Brain microvascular endothelial cell (primary cell): ENCODE measurements at regions not wholly inside any gene's neighbourhood (a gene's known extent, or its start where the extent isn't known, plus 50 kb on each side); places are given as distances from the start of the nearest gene placed in this dataset.
"Not testable (repeated sequence)": the region's sequence is repeated elsewhere in the genome, so short reads cannot be mapped to it uniquely, and the experiment has no call there.

Experiments
- DNase-seq: peaks from one replicate; pipeline ENCODE4 v3.0.0-alpha.2; 2020
- H3K27ac ChIP-seq: fragments of 250-450 bp; sonication (Bioruptor Pico); 2 replicates; pipeline ENCODE4 v1.5.1; 2020; ENCODE audit warnings: mild to moderate bottlenecking, moderate library complexity
- H3K27me3 ChIP-seq: fragments of 250-450 bp; sonication (Bioruptor Pico); replicated peaks from 2 replicates; pipeline ENCODE4 v1.5.1; 2020; ENCODE audit warnings: mild to moderate bottlenecking
- H3K36me3 ChIP-seq: fragments of 250-450 bp; sonication (Bioruptor Pico); replicated peaks from 2 replicates; pipeline ENCODE4 v1.5.1; 2020; ENCODE audit warnings: mild to moderate bottlenecking
- H3K4me3 ChIP-seq: 2 replicates; pipeline ENCODE4 v1.5.1; 2011; ENCODE audit warnings: low read depth, mild to moderate bottlenecking, control low read depth, low read length, moderate library complexity
- CTCF ChIP-seq: IDR thresholded peaks from 2 replicates; pipeline ENCODE4 v1.5.1; 2011; ENCODE audit warnings: low read depth, mild to moderate bottlenecking, moderate library complexity, low read length, control low read depth, inconsistent platforms; ENCODE audit errors: missing control alignments
- in situ Hi-C: cut with HindIII; loops from 2 replicates; pipeline ENCODE4 v1.10.0; 2017; ENCODE audit warnings: low sequenced_read_pairs, low pct_ligation_motif_present

GRCh38 chr2:221997683-221998082 is 301.1 kb downstream of the PAX3 start:
- Histone ChIP-seq H3K27ac (no peak overlapping the region), H3K27me3 (no peaks in the 10 kb centered on the region), H3K36me3 (no peaks in the 10 kb centered on the region), H3K4me3 (no peak overlapping the region)
- TF ChIP-seq CTCF: no peak
- no peak for DNase-seq
- in situ Hi-C loops: no loop called here

- in situ Hi-C loops: no loop called here
- H3K36me3 ChIP-seq: no peaks in the 10 kb centered on the region
- H3K27ac ChIP-seq: no peak overlapping the region
- no peaks in the 10 kb centered on the region for H3K27me3 ChIP-seq
- H3K4me3 ChIP-seq: no peak overlapping the region
- no peak for TF ChIP-seq CTCF
- DNase-seq: peak; percentile 78
Measured at GRCh38 chr2:221997100-221997499, 301.7 kb downstream of the PAX3 start.

- no peaks in the 10 kb centered on the region for H3K36me3 ChIP-seq
- in situ Hi-C loops: no loop called here
Measured at GRCh38 chr2:221994926-221995325, 303.9 kb downstream of the PAX3 start.

GRCh38 chr2:221984376-221984775 is 314.4 kb downstream of the PAX3 start:
- in situ Hi-C loops, DNase-seq, H3K27me3 ChIP-seq, H3K36me3 ChIP-seq, H3K4me3 ChIP-seq, H3K27ac ChIP-seq: not testable (repeated sequence)

More at GRCh38 chr2:221994926-221995325, 303.9 kb downstream of the PAX3 start:
- TF ChIP-seq CTCF: no peak
- H3K27me3 ChIP-seq: no peaks in the 10 kb centered on the region
- H3K27ac ChIP-seq: no peak overlapping the region
- H3K4me3 ChIP-seq: no peak overlapping the region
- DNase-seq: no peak

GRCh38 chr2:221981912-221982470 is 316.8 kb downstream of the PAX3 start:
- no peak for DNase-seq
- Histone ChIP-seq H3K27me3 (no peaks in the 10 kb centered on the region), H3K27ac (no peak overlapping the region), H3K36me3 (no peaks in the 10 kb centered on the region), H3K4me3 (no peak overlapping the region)
- in situ Hi-C loops: no loop called here
- TF ChIP-seq CTCF: no peak

GRCh38 chr2:221975151-221975550 is 323.6 kb downstream of the PAX3 start:
- in situ Hi-C loops: no loop called here
- Histone ChIP-seq H3K36me3 (no peaks in the 10 kb centered on the region), H3K27ac (no peak overlapping the region), H3K27me3 (no peaks in the 10 kb centered on the region), H3K4me3 (no peak overlapping the region)
- no peak for DNase-seq
- TF ChIP-seq CTCF: no peak
